MM.1S (cell line): ENCODE measurements at regions not wholly inside any gene's neighbourhood (a gene's known extent, or its start where the extent isn't known, plus 50 kb on each side); places are given as distances from the start of the nearest gene placed in this dataset.

ENCODE experiments used
- DNase-seq: peaks from one replicate; pipeline ENCODE4 v3.0.0-alpha.2; 2015
- H2AFZ ChIP-seq: fragments of 300-600 bp; sonication (generic); 2 replicates; pipeline ENCODE4 v1.6.0; 2016; ENCODE audit warnings: antibody characterized with exemption, low read length
- H3F3A ChIP-seq: fragments of 300-600 bp; sonication (generic); 2 replicates; pipeline ENCODE4 v1.6.1; 2016; ENCODE audit warnings: mild to moderate bottlenecking, antibody characterized with exemption, low read length, moderate library complexity, mixed read lengths; ENCODE audit not compliant: insufficient read depth
- H3K27ac ChIP-seq: fragments of 300-600 bp; sonication (generic); 2 replicates; pipeline ENCODE4 v1.5.1; 2016; ENCODE audit warnings: mild to moderate bottlenecking, low read length
- H3K27me3 ChIP-seq: fragments of 300-600 bp; sonication (generic); replicated peaks from 2 replicates; pipeline ENCODE4 v1.6.0; 2016; ENCODE audit warnings: low read length; ENCODE audit not compliant: insufficient read depth
- H3K36me3 ChIP-seq: fragments of 300-600 bp; sonication (generic); replicated peaks from 2 replicates; pipeline ENCODE4 v1.6.1; 2016; ENCODE audit warnings: mild to moderate bottlenecking, low read length, mixed read lengths; ENCODE audit not compliant: insufficient read depth
- H3K4me1 ChIP-seq: fragments of 300-600 bp; sonication (generic); 2 replicates; pipeline ENCODE4 v1.6.1; 2016; ENCODE audit warnings: low read length, mixed read lengths
- H3K4me2 ChIP-seq: fragments of 300-600 bp; sonication (generic); 2 replicates; pipeline ENCODE4 v1.6.0; 2016; ENCODE audit warnings: low read depth, low read length
- H3K4me3 ChIP-seq: fragments of 300-600 bp; sonication (generic); 2 replicates; pipeline ENCODE4 v1.5.1; 2016; ENCODE audit warnings: low read length, mixed read lengths
- H3K79me2 ChIP-seq: fragments of 300-600 bp; sonication (generic); 2 replicates; pipeline ENCODE4 v1.6.1; 2016; ENCODE audit warnings: mixed run types, low read length, mixed read lengths
- H3K9ac ChIP-seq: fragments of 300-600 bp; sonication (generic); 2 replicates; pipeline ENCODE4 v1.6.1; 2016; ENCODE audit warnings: low read length, mixed read lengths
- H3K9me2 ChIP-seq: fragments of 300-600 bp; sonication (generic); replicated peaks from 2 replicates; pipeline ENCODE4 v1.6.1; 2016; ENCODE audit warnings: mild to moderate bottlenecking, low read length, mixed read lengths; ENCODE audit not compliant: insufficient read depth
- H3K9me3 ChIP-seq: fragments of 300-600 bp; sonication (generic); replicated peaks from 2 replicates; pipeline ENCODE4 v1.6.1; 2016; ENCODE audit warnings: mild to moderate bottlenecking, low read length, mixed read lengths; ENCODE audit not compliant: insufficient read depth
- H4K20me1 ChIP-seq: fragments of 300-600 bp; sonication (generic); 2 replicates; pipeline ENCODE4 v1.6.1; 2016; ENCODE audit warnings: mild to moderate bottlenecking, low read length, moderate library complexity, mixed read lengths; ENCODE audit not compliant: insufficient read depth
- CTCF ChIP-seq: fragments of 300-600 bp; sonication (generic); IDR thresholded peaks from 2 replicates; pipeline ENCODE4 v1.5.1; 2016; ENCODE audit warnings: antibody characterized with exemption, low read length, mixed read lengths
- EZH2 ChIP-seq: fragments of 300-600 bp; sonication (generic); optimal IDR thresholded peaks from 2 replicates; pipeline ENCODE3; 2017; ENCODE audit warnings: low read depth, mild to moderate bottlenecking, antibody characterized with exemption, low read length, mixed read lengths
- EZH2phosphoT487 ChIP-seq: fragments of 300-600 bp; sonication (generic); IDR thresholded peaks from 2 replicates; pipeline ENCODE4 v1.6.1; 2018; ENCODE audit warnings: antibody characterized with exemption, low read length

DNA sequence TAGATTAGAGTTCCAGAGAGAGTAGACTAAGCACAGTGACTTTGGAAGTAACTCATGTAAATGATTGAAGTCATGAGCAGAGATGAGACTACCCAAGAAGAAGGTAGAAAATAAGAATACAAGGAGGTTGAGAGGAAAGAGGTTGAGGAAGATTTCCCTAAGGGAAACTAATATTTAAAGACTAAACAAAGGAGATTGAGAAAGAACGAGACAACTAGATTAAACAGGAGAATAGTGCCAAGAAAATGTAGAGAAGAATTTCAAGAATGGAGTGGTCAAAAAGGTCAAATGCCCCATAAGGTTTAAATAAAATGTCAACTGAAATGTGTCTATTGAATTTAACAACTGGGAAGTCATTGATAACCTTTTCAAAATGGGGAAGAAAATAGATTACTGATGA lies 59.0 kb downstream of the RPS29 start:
- no peak for DNase-seq
- Histone ChIP-seq H3K9ac (no peak overlapping the region), H2AFZ (no peak overlapping the region), H3F3A (no peaks in the 10 kb centered on the region), H3K4me1 (no peaks in the 10 kb centered on the region), H3K27me3 (no peaks in the 10 kb centered on the region), H3K36me3 (no peaks in the 10 kb centered on the region), H3K4me2 (no peak overlapping the region), H3K9me2 (no peaks in the 10 kb centered on the region), H3K79me2 (no peaks in the 10 kb centered on the region), H4K20me1 (no peaks in the 10 kb centered on the region), H3K9me3 (no peaks in the 10 kb centered on the region), H3K4me3 (no peak overlapping the region), H3K27ac (no peak overlapping the region)
- TF ChIP-seq EZH2 (no peak), EZH2phosphoT487 (no peak), CTCF (no peak)

GRCh38 chr14:49526101-49526500 lies 60.1 kb downstream of the RPS29 start:
- Histone ChIP-seq H3K4me1 (no peaks in the 10 kb centered on the region), H3K27ac (no peak overlapping the region), H3F3A (no peaks in the 10 kb centered on the region), H3K27me3 (no peaks in the 10 kb centered on the region), H3K4me3 (no peak overlapping the region), H3K9me3 (no peaks in the 10 kb centered on the region), H2AFZ (no peak overlapping the region), H3K9ac (no peak overlapping the region), H4K20me1 (no peaks in the 10 kb centered on the region), H3K9me2 (no peaks in the 10 kb centered on the region), H3K79me2 (no peaks in the 10 kb centered on the region), H3K36me3 (no peaks in the 10 kb centered on the region), H3K4me2 (no peak overlapping the region)
- TF ChIP-seq EZH2phosphoT487 (no peak), EZH2 (no peak), CTCF (no peak)
- no peak for DNase-seq

- no peak overlapping the region for H3K4me2 ChIP-seq
- no peak overlapping the region for H3K9ac ChIP-seq
- no peak for DNase-seq
- H3K4me3 ChIP-seq, result no peak overlapping the region
- H3K27me3 ChIP-seq, result no peaks in the 10 kb centered on the region
- H4K20me1 ChIP-seq, result no peaks in the 10 kb centered on the region
- H3K36me3 ChIP-seq, result no peaks in the 10 kb centered on the region
- no peaks in the 10 kb centered on the region for H3K4me1 ChIP-seq
- H3K79me2 ChIP-seq, result no peaks in the 10 kb centered on the region
- no peaks in the 10 kb centered on the region for H3K9me2 ChIP-seq
- H3K9me3 ChIP-seq, result no peaks in the 10 kb centered on the region
- no peak overlapping the region for H3K27ac ChIP-seq
- no peaks in the 10 kb centered on the region for H3F3A ChIP-seq
- no peak for TF ChIP-seq EZH2phosphoT487
- no peak for TF ChIP-seq CTCF
- no peak for TF ChIP-seq EZH2
- H2AFZ ChIP-seq, result no peak overlapping the region
These were observed 69.9 kb downstream of the RPS29 start for GRCh38 chr14:49516286-49516685.
